Stomach (tissue), 4 donors: ENCODE measurements at regions not wholly inside any gene's neighbourhood (a gene's known extent, or its start where the extent isn't known, plus 50 kb on each side); places are given as distances from the start of the nearest gene placed in this dataset.
"Not testable (repeated sequence)": the region's sequence is repeated elsewhere in the genome, so short reads cannot be mapped to it uniquely, and the experiment has no call there.

Experiments used
- CTCF ChIP-seq, 7 experiments: fragments of 450-650 bp in 4 of 7; fragments of 200-600 bp in 3 of 7; sonication (generic) in 3 of 7; IDR thresholded peaks; one replicate each; pipeline ENCODE4 v1.5.1; 2016 to 2019; ENCODE audit warnings: antibody characterized with exemption in 7 of 7, control low read depth in 2 of 7, mild to moderate bottlenecking in 1 of 7
- EP300 ChIP-seq: sonication (generic); formaldehyde crosslinking; IDR thresholded peaks from one replicate; pipeline ENCODE4 v1.6.1; 2017; ENCODE audit warnings: antibody characterized with exemption

GRCh38 chr5:100656771-100657170 is 121.6 kb downstream of the FAM174A start:
- not testable (repeated sequence) for TF ChIP-seq EP300; CTCF (IDR thresholded peaks at IDR 0.05)
